IMR-90 (cell line): ENCODE measurements at regions not wholly inside any gene's neighbourhood (a gene's known extent, or its start where the extent isn't known, plus 50 kb on each side); places are given as distances from the start of the nearest gene placed in this dataset.

Source experiments
- TF ChIP-seq, protein P1 (sequence below): conservative IDR thresholded peaks from 2 replicates; pipeline ENCODE4 v1.5.1; 2012; ENCODE audit warnings: mild to moderate bottlenecking, low read depth, low read length, improper control_type of control experiment

DNA sequence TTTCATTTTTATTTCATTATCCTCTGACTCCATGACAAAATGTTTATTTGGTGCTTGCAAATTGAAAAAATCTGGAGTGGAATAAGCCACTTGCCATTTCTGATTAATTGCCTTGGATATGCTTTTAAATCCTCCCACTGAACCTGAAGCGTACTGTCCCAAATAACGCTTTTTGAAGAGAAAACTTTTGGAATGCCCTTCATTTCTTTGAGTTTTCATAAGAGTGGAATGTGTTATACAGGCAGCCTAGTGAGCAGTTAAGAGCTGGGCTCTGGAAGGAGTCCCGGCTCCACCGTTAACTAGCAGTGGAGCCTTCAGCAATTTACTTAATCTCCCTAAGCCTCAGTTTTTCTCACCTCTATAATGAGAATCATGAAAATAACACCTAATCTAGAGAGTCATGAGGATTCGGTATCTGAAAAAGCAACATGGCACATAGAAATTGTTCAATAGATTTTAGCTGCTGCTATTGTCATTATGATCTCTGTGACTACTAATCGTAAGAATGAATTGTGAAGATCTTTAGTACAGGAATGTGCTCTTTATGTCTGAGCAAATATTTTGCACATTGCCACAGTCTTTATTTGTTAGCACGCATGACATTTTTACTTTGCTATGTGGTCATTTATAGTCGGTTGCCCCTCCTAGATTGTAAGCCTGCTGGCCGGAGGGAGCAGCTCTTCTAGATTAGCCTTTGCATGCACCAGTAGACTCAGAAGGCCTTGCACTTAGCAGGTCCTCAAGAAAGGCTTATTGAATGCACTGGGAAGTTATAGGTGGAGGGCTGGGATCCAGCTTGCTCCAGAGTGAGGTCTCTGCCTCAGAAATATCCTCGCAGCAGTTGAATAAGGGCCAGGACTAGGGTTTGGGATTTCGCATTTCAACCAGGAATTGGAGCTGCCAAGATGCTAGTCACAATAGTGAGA lies 59.4 kb downstream of the PLCE1 start (continued):
- TF ChIP-seq, protein P1, sequence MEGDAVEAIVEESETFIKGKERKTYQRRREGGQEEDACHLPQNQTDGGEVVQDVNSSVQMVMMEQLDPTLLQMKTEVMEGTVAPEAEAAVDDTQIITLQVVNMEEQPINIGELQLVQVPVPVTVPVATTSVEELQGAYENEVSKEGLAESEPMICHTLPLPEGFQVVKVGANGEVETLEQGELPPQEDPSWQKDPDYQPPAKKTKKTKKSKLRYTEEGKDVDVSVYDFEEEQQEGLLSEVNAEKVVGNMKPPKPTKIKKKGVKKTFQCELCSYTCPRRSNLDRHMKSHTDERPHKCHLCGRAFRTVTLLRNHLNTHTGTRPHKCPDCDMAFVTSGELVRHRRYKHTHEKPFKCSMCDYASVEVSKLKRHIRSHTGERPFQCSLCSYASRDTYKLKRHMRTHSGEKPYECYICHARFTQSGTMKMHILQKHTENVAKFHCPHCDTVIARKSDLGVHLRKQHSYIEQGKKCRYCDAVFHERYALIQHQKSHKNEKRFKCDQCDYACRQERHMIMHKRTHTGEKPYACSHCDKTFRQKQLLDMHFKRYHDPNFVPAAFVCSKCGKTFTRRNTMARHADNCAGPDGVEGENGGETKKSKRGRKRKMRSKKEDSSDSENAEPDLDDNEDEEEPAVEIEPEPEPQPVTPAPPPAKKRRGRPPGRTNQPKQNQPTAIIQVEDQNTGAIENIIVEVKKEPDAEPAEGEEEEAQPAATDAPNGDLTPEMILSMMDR = no peak
